Activated CD4-positive, alpha-beta T cell treated with anti-CD3 and anti-CD28 coated beads, Interleukin-2, Interleukin-4, amounts not matched to agents 100 ng/mL and 50 ng/mL, durations not matched to agents 16 hours and 8 hours (primary cell): ENCODE measurements at regions not wholly inside any gene's neighbourhood (a gene's known extent, or its start where the extent isn't known, plus 50 kb on each side); places are given as distances from the start of the nearest gene placed in this dataset.
"Not testable (repeated sequence)": the region's sequence is repeated elsewhere in the genome, so short reads cannot be mapped to it uniquely, and the experiment has no call there.

Experiments used
- DNase-seq: peaks from one replicate; pipeline ENCODE4 v3.0.0-alpha.2; 2020; ENCODE audit warnings: low spot score

- no peak for DNase-seq
Observed at GRCh38 chr6:85961125-85961524, 318.4 kb upstream of the SYNCRIP start.

GRCh38 chr6:85948481-85948880, 305.8 kb upstream of the SYNCRIP start:
- DNase-seq, result no peak

DNA sequence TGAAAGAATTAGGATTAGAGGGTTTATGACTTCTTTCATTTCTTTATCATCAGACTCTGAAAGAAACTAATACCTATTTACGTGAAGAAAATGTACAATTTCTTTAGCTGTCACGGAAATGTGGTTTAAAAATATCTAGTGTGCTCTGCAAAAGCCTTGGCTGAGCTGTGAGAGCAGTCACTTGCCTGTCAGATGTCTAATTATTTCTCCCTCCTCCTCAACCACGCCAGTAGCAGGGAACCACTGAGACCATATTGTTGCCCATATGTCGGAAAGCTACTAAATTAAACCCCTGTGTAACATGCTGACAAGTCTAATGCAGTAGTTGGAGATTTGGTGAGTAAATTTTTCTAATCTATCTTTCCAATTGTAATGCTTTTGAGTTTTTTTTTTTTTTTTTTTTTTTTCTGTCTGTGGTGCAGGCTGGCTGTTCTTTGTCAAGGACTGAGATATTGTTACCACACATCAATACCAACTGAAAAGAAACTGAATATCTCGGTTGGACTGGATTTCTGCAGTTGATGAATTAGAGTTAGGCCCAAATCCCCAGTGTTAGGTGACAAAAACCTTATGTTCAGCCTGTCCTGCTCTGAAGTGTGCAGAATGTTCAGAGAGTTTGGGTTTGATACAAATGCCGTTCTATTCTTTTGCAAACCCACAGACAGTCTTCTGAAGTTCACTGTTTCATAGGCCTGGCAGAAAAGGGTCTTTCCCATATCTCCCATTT, 302.9 kb upstream of the SYNCRIP start:
- DNase-seq, result no peak

DNA sequence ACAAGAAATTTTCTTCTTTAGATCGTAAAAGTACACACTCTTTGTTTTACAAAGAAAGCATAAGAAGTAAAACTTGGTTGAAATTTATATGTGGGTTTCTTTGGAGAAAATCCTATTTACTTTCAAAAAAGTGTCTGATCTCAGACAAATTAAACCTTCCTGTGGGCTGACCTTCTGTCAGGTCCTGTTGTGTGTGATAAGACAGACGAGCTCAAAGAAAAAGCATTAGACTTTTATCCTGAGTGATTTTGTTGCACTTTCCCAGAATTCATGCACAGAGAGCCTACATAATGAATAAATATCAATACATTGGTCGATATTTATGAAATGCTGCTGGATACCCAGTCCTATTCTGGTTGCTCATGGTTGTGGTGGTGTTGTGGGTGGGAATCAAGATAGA, 302.1 kb upstream of the SYNCRIP start:
- no peak for DNase-seq

GRCh38 chr6:85942844-85943243, 300.2 kb upstream of the SYNCRIP start:
- DNase-seq, result no peak

GRCh38 chr6:85936916-85937315, 294.2 kb upstream of the SYNCRIP start:
- no peak for DNase-seq

DNA sequence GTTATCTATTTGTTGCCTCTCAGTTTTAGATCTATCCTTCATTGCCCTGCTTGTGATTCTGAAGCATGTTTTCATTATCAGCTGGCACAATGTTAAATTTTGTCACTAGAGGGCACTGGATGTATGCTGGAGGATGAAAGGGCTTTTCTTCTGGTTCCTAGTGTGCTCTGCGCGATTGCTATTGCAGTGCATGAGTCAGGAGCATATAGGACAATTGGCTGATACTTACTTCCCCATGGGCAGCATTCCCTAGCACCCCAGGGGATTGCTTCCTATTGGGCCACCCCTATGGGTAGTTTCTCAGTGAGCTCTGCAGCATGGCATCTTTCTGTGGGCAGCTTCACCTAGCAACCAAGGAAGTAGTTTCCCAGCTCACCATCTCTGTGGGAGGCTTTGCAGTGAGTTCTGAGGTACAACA, 280.3 kb upstream of the SYNCRIP start:
- peak; percentile 32 for DNase-seq

GRCh38 chr6:85920782-85921181, 278.1 kb upstream of the SYNCRIP start:
- no peak for DNase-seq

DNA sequence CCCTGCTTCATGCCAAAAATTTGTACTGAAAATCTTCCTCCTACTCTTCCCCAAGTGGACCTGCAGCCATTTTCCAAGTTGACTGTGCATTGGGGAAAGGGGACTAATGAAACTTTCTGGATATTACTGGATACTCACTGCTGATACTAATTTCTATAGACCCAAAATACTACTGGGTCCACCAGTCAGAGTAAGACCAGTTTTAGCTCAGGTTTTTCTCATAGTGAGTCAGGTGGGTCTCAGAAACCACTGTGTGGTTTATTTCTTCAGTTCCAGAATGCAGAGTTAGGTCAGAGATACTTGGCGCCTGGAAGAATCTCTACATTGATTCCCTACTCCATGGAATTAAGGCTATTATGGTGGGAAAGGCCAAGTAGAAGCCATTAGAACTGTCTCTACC, 274.8 kb upstream of the SYNCRIP start:
- no peak for DNase-seq

DNA sequence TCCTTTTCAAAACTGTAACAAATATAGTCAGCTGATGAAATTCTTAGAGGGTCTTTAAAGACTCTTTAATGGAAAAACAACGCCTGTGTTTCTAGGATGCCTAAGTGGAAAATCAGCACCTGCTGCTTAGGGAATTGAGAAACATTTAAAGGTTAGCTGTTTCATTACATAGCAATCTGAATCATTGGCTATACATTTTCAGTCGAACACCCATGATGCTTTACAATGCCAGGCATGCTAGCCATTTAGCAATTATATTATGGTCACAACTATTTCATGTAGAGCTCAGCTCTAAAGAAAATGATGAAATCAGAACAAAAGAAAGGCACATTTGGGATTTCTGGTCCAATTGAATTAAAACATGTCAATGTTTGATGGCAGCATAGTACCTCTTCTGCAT, 270.3 kb upstream of the SYNCRIP start:
- DNase-seq, result no peak

DNA sequence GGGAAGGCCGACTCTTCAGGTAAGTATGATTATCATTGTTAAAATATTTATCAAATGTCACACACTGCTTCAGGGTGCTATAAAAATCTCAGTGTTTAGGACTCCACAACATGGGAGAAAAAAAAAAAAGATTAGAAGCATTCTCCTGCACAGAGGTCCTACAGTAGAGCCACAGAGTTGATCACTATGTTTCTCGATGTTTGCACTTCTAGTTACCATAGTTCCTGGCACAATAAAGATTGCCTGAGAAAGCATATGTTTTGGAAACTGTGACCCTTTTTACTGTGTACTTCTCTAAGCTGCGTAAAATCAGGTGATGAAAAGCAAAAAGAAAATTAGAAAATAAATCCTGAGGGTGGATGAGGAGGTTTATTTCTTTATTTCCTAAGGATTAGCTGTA, 269.9 kb upstream of the SYNCRIP start:
- no peak for DNase-seq

GRCh38 chr6:85911067-85911466, 268.4 kb upstream of the SYNCRIP start:
- DNase-seq, result no peak

DNA sequence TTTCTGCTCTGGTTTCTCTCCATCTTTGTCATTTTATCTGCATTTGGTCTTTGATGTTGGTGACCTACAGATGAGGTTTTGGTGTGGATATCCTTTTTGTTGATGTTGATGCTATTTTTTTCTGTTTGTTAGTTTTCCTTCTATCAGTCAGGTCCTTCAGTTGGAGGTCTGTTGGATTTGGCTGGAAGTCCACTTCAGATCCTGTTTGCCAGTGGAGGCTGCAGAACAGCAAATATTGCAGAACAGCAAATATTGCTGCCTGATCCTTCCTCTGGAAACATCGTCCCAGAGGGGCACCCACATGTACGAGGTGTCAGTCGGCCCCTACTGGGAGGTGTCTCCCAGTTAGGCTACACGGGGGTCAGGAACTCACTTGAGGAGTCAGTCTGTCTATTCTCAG, 265.4 kb upstream of the SYNCRIP start:
- not testable (repeated sequence) for DNase-seq

- no peak for DNase-seq
Observed at GRCh38 chr6:85892346-85892745, 249.7 kb upstream of the SYNCRIP start.

DNA sequence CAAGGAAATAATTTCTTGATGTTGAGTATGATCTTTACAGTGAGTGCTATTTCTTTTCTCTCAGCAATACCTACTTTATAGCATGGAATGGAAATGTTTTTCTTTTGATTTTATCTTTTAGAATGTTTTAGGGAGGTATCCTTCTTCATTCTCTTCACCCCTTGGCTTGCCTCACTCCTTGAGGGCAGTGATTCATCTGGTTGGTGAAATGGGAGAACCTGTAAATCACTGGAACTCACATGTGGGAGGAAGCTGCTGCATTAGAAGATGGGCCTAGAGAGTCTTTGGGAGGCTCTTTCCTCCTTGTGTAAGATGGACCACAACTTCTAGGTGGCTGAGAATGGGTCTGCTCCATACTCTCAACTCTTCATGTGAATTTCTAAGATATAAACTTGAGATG, 244.8 kb upstream of the SYNCRIP start:
- no peak for DNase-seq

DNA sequence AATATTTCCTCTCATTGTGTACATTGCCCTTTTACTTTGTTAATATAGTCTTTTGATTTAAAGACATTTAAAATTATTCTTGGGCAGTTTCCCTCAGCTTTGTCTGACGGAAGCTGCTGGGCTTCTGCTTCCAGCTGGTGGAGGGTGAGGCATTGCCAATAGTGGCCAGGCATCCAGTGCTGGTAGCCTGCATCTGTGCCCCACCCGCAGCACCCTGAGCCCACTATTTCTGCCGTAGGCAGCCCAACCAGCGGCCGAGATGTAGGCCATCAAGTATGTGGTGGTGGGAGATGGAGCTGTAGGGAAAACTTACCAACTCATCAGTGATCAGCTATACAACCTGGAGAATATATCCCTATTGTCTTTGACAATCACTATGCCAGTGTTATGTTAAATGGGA, 226.0 kb upstream of the SYNCRIP start:
- no peak for DNase-seq

DNA sequence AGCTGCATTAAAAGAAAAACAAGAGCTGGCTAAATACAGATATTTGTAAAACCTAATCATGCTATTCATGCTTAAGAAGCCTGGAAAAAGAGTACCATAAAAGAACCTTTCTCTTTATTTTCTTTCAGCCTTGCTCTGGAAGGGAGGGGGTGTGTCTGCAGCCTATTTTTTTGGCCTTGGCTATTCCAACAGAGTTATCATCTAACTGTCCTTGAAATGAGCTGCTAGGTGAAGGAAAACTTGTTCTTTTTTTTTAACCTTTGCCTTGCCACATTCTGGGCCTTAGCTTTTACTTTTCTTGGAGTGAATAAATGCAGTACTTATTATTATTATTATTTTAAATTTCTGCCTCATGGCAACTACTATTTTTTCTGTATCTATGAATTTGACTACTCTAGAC, 224.9 kb upstream of the SYNCRIP start:
- DNase-seq, result no peak

- no peak for DNase-seq
Observed at GRCh38 chr6:85866758-85867401, 224.2 kb upstream of the SYNCRIP start.

DNA sequence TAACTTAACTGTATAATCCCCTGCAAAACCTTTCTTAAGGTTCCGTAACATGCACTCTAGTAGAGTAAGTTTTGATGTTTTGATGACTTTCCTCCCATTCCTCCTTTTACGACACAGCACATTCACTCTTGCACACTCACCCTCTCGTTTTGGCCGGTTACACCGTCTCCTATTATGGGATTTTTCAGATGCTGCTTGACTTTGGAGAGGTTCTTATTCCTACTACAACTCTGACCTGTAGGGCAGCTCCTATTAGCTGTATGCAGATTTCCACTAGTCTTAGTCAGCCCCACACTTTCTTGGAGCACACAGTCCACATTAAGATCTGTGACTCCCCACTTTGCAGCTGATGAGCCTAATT, 223.7 kb upstream of the SYNCRIP start:
- DNase-seq, result no peak

DNA sequence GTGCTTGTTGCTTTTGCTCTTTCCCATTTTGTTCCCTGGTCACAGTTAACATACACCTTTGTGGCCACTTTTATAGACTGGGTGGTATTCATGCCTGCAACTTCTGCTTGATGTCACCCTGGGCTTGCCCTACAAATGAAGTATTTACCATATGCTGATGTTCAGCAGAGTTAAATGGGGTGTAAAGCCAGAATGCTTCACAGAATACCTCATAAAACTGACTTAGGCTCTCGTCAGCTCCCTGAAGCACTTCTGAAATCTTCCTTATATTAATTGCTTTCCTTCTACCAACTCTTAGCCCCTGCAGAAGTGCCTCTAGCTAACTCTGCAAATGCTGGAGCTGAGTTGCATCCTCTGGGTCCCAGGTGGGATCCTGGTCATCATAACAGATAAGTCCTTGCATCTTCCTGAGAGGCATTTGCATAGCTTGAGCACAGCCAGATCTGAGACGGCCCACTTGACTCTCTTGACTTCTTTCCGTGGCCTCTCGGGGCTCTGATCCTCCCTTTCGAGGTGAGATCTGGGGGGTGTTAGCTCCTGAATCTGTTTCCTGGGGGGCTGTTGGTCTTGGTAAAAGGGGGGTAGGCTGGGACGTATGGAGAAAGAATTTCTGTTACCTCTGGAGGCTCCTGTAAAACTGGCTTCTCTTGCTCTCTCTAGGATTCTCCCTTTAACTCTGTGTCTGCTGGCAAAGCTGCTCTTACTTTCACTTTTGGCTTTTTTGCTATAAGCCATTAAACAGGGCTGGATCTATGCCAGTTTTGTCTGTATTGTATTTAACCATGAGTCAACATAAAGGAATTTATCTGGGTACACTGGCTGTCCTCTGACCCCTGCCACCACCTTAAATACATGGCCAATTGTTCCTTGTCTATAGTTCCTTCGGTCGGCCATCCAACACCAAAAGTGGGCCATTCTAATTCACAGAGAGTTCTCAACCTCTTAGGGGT, 223.0 kb upstream of the SYNCRIP start:
- DNase-seq, result no peak

GRCh38 chr6:85864453-85865401, 222.0 kb upstream of the SYNCRIP start:
- DNase-seq, result no peak

GRCh38 chr6:85856235-85856634, 213.5 kb upstream of the SYNCRIP start:
- no peak for DNase-seq
